GM12878 (cell line): ENCODE measurements at regions not wholly inside any gene's neighbourhood (a gene's known extent, or its start where the extent isn't known, plus 50 kb on each side); places are given as distances from the start of the nearest gene placed in this dataset.

Experiments
- ATAC-seq: fragments of 200-7000 bp; cut with Tn5 transposase; 3 replicates; pipeline ENCODE4 v1.9.1; 2020; ENCODE audit warnings: mild to moderate bottlenecking, moderate library complexity
- BruUV-seq: library from RNA; stranded (reverse); fragments of 400-500 nt; replicated peaks from 2 replicates; lab custom pipeline; 2021; lab: Mats Ljungman, UMichigan
- CTCF ChIA-PET: fragments of 300-600 bp; sonication (Branson Sonifier 250); formaldehyde crosslinking; extraction: SDS; loops from one replicate; lab custom pipeline; 2021; ENCODE audit warnings: inconsistent platforms; lab: Yijun Ruan, JAX
- POLR2A ChIA-PET: fragments of 350-600 bp; formaldehyde crosslinking; extraction: SDS; loops from one replicate; lab custom pipeline; 2021; ENCODE audit warnings: inconsistent platforms; lab: Charles Lee
- RAD21 ChIA-PET: fragments of 300-600 bp; sonication (Branson Sonifier 250); formaldehyde crosslinking; loops from one replicate; lab custom pipeline; 2023; ENCODE audit warnings: antibody characterized with exemption; ENCODE audit not compliant: unreplicated experiment; lab: Charles Lee
- SMC1A ChIA-PET: fragments of 300-600 bp; sonication (Branson Sonifier 250); formaldehyde crosslinking; loops from one replicate; lab custom pipeline; 2023; ENCODE audit not compliant: unreplicated experiment, uncharacterized antibody; lab: Charles Lee
- DNase-seq: peaks from one replicate; pipeline ENCODE4 v3.0.0-alpha.2; 2011; ENCODE audit warnings: low read depth, low spot score
- FAIRE-seq: peaks from 3 replicates; lab custom pipeline; 2011; peaks lifted over from hg19 to GRCh38; lab: Jason Lieb, UNC
- H2AFZ ChIP-seq: 2 replicates; pipeline ENCODE4 v1.6.0; 2011; ENCODE audit warnings: low read depth, low read length, control low read depth; ENCODE audit not compliant: control insufficient read depth
- H3K27ac ChIP-seq: 2 replicates; pipeline ENCODE4 v1.5.1; 2011; ENCODE audit warnings: control low read depth; ENCODE audit not compliant: control insufficient read depth, insufficient read depth
- H3K27me3 ChIP-seq, 2 experiments: replicated peaks in 1 of 2; 2 replicates each; pipeline versions ENCODE4 v1.6.0 to v1.6.1; 2011; ENCODE audit warnings: low read length in 1 of 2; ENCODE audit not compliant: control insufficient read depth in 2 of 2, insufficient read depth in 2 of 2
- H3K36me3 ChIP-seq, 2 experiments: 2 replicates each; pipeline ENCODE4 v1.5.1; 2011; ENCODE audit warnings: low read length in 1 of 2; ENCODE audit not compliant: control insufficient read depth in 2 of 2, insufficient read depth in 2 of 2
- H3K4me1 ChIP-seq: 2 replicates; pipeline ENCODE4 v1.6.1; 2011; ENCODE audit warnings: mild to moderate bottlenecking, low read length, moderate library complexity, mixed read lengths; ENCODE audit not compliant: control insufficient read depth, insufficient read depth
- H3K4me2 ChIP-seq: 2 replicates; pipeline ENCODE4 v1.6.0; 2011; ENCODE audit warnings: control low read depth; ENCODE audit not compliant: control insufficient read depth, insufficient read depth
- H3K4me3 ChIP-seq: fragments of 200-600 bp; sonication (generic); 2 replicates; pipeline ENCODE4 v1.5.1; 2016
- H3K79me2 ChIP-seq: 2 replicates; pipeline ENCODE4 v1.6.0; 2011; ENCODE audit warnings: low read length; ENCODE audit not compliant: control insufficient read depth, insufficient read depth
- H3K9ac ChIP-seq: 2 replicates; pipeline ENCODE4 v1.8.0; 2011; ENCODE audit warnings: low read length, control low read depth, mixed read lengths; ENCODE audit not compliant: control insufficient read depth, insufficient read depth
- H3K9me3 ChIP-seq: replicated peaks from 3 replicates; pipeline ENCODE4 v1.5.1; 2011; ENCODE audit warnings: mild to moderate bottlenecking, low read length; ENCODE audit not compliant: control insufficient read depth, insufficient read depth
- H4K20me1 ChIP-seq: 2 replicates; pipeline ENCODE4 v1.6.0; 2011; ENCODE audit not compliant: control insufficient read depth, insufficient read depth
- ASH2L ChIP-seq: fragments of 300-600, 200-600 bp; sonication (generic); IDR thresholded peaks from 2 replicates; pipeline ENCODE4 v1.6.1; 2017; ENCODE audit warnings: low read depth, mild to moderate bottlenecking, borderline replicate concordance
- BHLHE40 ChIP-seq, 2 experiments: fragments of 450-650 bp in 1 of 2; IDR thresholded peaks; 2 replicates each; pipeline ENCODE4 v1.6.1; 2011 to 2017; ENCODE audit warnings: low read depth in 2 of 2, borderline replicate concordance in 1 of 2, improper control_type of control experiment in 1 of 2, low read length in 1 of 2, mild to moderate bottlenecking in 1 of 2
- CBX5 ChIP-seq: sonication (generic); IDR thresholded peaks from 2 replicates; pipeline ENCODE4 v1.6.1; 2016; ENCODE audit warnings: low read depth, moderate library complexity, mild to moderate bottlenecking, inconsistent platforms
- CHD1 ChIP-seq: IDR thresholded peaks from 2 replicates; pipeline ENCODE4 v1.6.1; 2012; ENCODE audit warnings: low read depth, low read length, improper control_type of control experiment
- DPF2 ChIP-seq: fragments of 450-650 bp; IDR thresholded peaks from 2 replicates; pipeline ENCODE4 v1.6.1; 2017; ENCODE audit warnings: mild to moderate bottlenecking
- ESRRA ChIP-seq: IDR thresholded peaks from 2 replicates; pipeline ENCODE4 v1.6.1; 2012; ENCODE audit warnings: mild to moderate bottlenecking, low read length, improper control_type of control experiment
- MLLT1 ChIP-seq: fragments of 450-650 bp; IDR thresholded peaks from 2 replicates; pipeline ENCODE4 v1.6.1; 2016; ENCODE audit warnings: mild to moderate bottlenecking
- NFIC ChIP-seq: IDR thresholded peaks from 2 replicates; pipeline ENCODE4 v1.6.1; 2012; ENCODE audit warnings: low read depth, mild to moderate bottlenecking, inconsistent platforms, low read length, moderate library complexity
- NFYA ChIP-seq: IDR thresholded peaks from 2 replicates; pipeline ENCODE4 v1.6.1; 2011; ENCODE audit warnings: low read depth, mild to moderate bottlenecking, low read length, improper control_type of control experiment, borderline replicate concordance
- PAX8 ChIP-seq: fragments of 450-650 bp; IDR thresholded peaks from 2 replicates; pipeline ENCODE4 v1.6.1; 2017; ENCODE audit warnings: mild to moderate bottlenecking, moderate library complexity
- PBX3 ChIP-seq: IDR thresholded peaks from 2 replicates; pipeline ENCODE4 v1.6.1; 2011; ENCODE audit warnings: mild to moderate bottlenecking, low read depth, low read length, moderate library complexity; ENCODE audit not compliant: insufficient replicate concordance
- RAD51 ChIP-seq: fragments of 450-650 bp; IDR thresholded peaks from 2 replicates; pipeline ENCODE4 v1.6.1; 2016; ENCODE audit warnings: moderate library complexity, mild to moderate bottlenecking, inconsistent platforms
- RBBP5 ChIP-seq: fragments of 200-600 bp; sonication (generic); conservative IDR thresholded peaks from 2 replicates; pipeline ENCODE4 v1.6.1; 2016
- RCOR1 ChIP-seq: conservative IDR thresholded peaks from 2 replicates; pipeline ENCODE4 v1.6.1; 2012; ENCODE audit warnings: low read depth, low read length, improper control_type of control experiment
- RELB ChIP-seq: fragments of 450-650 bp; IDR thresholded peaks from 2 replicates; pipeline ENCODE4 v1.6.1; 2017; ENCODE audit warnings: low read depth, mild to moderate bottlenecking, moderate library complexity
- STAT1 ChIP-seq: fragments of 450-650 bp; conservative IDR thresholded peaks from 2 replicates; pipeline ENCODE4 v1.6.1; 2014; ENCODE audit warnings: antibody characterized with exemption, mild to moderate bottlenecking
- TBL1XR1 ChIP-seq: IDR thresholded peaks from 2 replicates; pipeline ENCODE4 v1.6.1; 2012; ENCODE audit warnings: low read depth, low read length, improper control_type of control experiment
- ZNF217 ChIP-seq: fragments of 450-650 bp; IDR thresholded peaks from 2 replicates; pipeline ENCODE4 v1.6.1; 2017; ENCODE audit warnings: antibody characterized with exemption, mild to moderate bottlenecking
- WGBS: methylation state at CpG from one replicate; pipeline ENCODE4 v1.1.6; 2016; ENCODE audit warnings: low lambda C conversion rate; ENCODE audit not compliant: insufficient replicate concordance, insufficient coverage; ENCODE audit errors: missing lambda C conversion rate; 5-methylcytosine and 5-hydroxymethylcytosine counted together
- in situ Hi-C: fragments of 300-500 bp; cut with MboI; formaldehyde crosslinking; loops from 9 replicates; pipeline ENCODE4 v1.14.3; 2018; ENCODE audit warnings: mixed read lengths
- intact Hi-C: fragments of 100-400 bp; cut with micrococcal nuclease; formaldehyde crosslinking; loops from one replicate; pipeline ENCODE4 v1.14.2; 2022; ENCODE audit not compliant: unreplicated experiment

GRCh38 chr10:129343141-129343540 lies 123.9 kb upstream of the MGMT start:
- RAD21 ChIA-PET, result no interaction called here
- no peak for ATAC-seq

More at GRCh38 chr10:129343141-129343540, 123.9 kb upstream of the MGMT start:
- Histone ChIP-seq H3K36me3 (no peaks in the 10 kb centered on the region), H4K20me1 (no peaks in the 10 kb centered on the region)
- POLR2A ChIA-PET, result no interaction called here
- intact Hi-C loops, result no loop called here
- TF ChIP-seq NFYA (no peak), CHD1 (no peak), ESRRA (no peak), DPF2 (no peak), NFIC (no peak), PAX8 (no peak), RCOR1 (no peak), STAT1 (no peak), TBL1XR1 (no peak), MLLT1 (no peak), RELB (no peak), PBX3 (no peak), RBBP5 (no peak), ASH2L (no peak), RAD51 (no peak), ZNF217 (no peak), CBX5 (no peak), BHLHE40 (IDR thresholded peaks at IDR 0.05; ENCODE audit: borderline replicate concordance in 1 of 2, low read depth in 2 of 2, low read length in 1 of 2) (no peak)
- TF ChIP-seq, all 136 proteins: peak for 0
- no TSS peak for BruUV-seq
- DNase-seq (no peak), FAIRE-seq (no peak)
- in situ Hi-C loops, result no loop called here
- Histone ChIP-seq H3K27ac (no peak overlapping the region), H3K4me3 (no peak overlapping the region), H3K79me2 (no peaks in the 10 kb centered on the region), H3K9me3 (no peaks in the 10 kb centered on the region), H3K27me3 (no peaks in the 10 kb centered on the region; a peak in 1 of 4 replicates), H3K4me2 (no peak overlapping the region), H3K9ac (no peak overlapping the region), H3K4me1 (no peaks in the 10 kb centered on the region), H2AFZ (no peak overlapping the region)
- SMC1A ChIA-PET, result no interaction called here
- CTCF ChIA-PET, result no interaction called here
- 36% methylated on average over 9 of the region's 9 CpGs for WGBS
